HepG2 (cell line): ENCODE measurements at regions not wholly inside any gene's neighbourhood (a gene's known extent, or its start where the extent isn't known, plus 50 kb on each side); places are given as distances from the start of the nearest gene placed in this dataset.

Experiments
- CENPBD1 ChIP-seq: sonication (generic); formaldehyde crosslinking; IDR thresholded peaks from 2 replicates; pipeline ENCODE4 v1.8.0; 2022; ENCODE audit warnings: missing genetic modification reagents, low read depth, mild to moderate bottlenecking, borderline replicate concordance
- DPF2 ChIP-seq: sonication (generic); formaldehyde crosslinking; IDR thresholded peaks from 2 replicates; pipeline ENCODE4 v1.4.0; 2020; ENCODE audit warnings: mild to moderate bottlenecking, low read depth, missing genetic modification reagents, borderline replicate concordance
- MIER3 ChIP-seq: IDR thresholded peaks from 2 replicates; pipeline ENCODE4 v1.6.1; 2016; ENCODE audit warnings: missing compliant biosample characterization, borderline replicate concordance
- SNAI1 ChIP-seq: sonication (generic); formaldehyde crosslinking; IDR thresholded peaks from 2 replicates; pipeline ENCODE4 v1.5.0; 2020; ENCODE audit warnings: mild to moderate bottlenecking, missing genetic modification reagents, borderline replicate concordance
- SOX13 ChIP-seq, 3 experiments: fragments of 450-650 bp in 1 of 3; sonication (generic) in 1 of 3; formaldehyde crosslinking in 1 of 3; IDR thresholded peaks in 2 of 3; conservative IDR thresholded peaks in 1 of 3; 2 replicates each; pipeline versions ENCODE4 v1.5.0 to v1.6.1; 2016 to 2020; ENCODE audit warnings: antibody characterized with exemption in 1 of 3, mild to moderate bottlenecking in 1 of 3, missing compliant biosample characterization in 1 of 3, missing genetic modification reagents in 1 of 3, moderate library complexity in 1 of 3
- ZNF264 ChIP-seq: sonication (generic); formaldehyde crosslinking; IDR thresholded peaks from 2 replicates; pipeline ENCODE4 v1.4.0; 2020; ENCODE audit warnings: missing genetic modification reagents
- ZNF552 ChIP-seq: sonication (generic); formaldehyde crosslinking; IDR thresholded peaks from 2 replicates; pipeline ENCODE4 v1.9.0; 2022; ENCODE audit warnings: missing genetic modification reagents, mild to moderate bottlenecking, borderline replicate concordance
- ZNF747 ChIP-seq: sonication (generic); formaldehyde crosslinking; IDR thresholded peaks from 2 replicates; pipeline ENCODE4 v1.8.1; 2023; ENCODE audit warnings: missing genetic modification reagents, mild to moderate bottlenecking, borderline replicate concordance
- TF ChIP-seq, protein P1 (sequence below), 2 experiments: fragments of 450-650 bp in 1 of 2; sonication (generic) in 1 of 2; formaldehyde crosslinking; IDR thresholded peaks; 2 replicates each; pipeline versions ENCODE4 v1.5.0 to v1.8.0; 2020 to 2022; ENCODE audit warnings: mild to moderate bottlenecking in 1 of 2, missing genetic modification reagents in 1 of 2
- TF ChIP-seq, protein P2 (sequence below): sonication (generic); formaldehyde crosslinking; IDR thresholded peaks from 2 replicates; pipeline ENCODE4 v1.4.0; 2020; ENCODE audit warnings: mild to moderate bottlenecking, missing genetic modification reagents

DNA sequence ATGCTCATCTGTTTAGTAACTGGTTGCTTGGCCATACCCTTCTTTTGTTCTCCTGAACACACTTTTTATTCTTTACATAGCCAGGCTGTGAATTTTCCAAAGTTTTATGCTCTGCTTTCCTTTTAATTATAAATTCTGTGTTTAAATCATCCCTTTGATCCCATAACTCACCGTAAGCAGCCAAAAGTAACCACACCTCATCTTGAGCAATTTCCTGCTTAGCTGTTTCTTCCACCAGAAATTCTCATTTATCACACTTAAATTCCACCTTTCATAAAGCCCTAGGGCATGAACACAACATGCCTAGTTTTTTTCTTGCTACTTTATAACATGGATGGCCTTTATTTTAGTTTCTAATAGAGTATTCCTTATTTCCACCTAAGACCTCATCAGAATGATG is 510.7 kb downstream of the C12orf50 start (continued):
- TF ChIP-seq, protein P1, sequence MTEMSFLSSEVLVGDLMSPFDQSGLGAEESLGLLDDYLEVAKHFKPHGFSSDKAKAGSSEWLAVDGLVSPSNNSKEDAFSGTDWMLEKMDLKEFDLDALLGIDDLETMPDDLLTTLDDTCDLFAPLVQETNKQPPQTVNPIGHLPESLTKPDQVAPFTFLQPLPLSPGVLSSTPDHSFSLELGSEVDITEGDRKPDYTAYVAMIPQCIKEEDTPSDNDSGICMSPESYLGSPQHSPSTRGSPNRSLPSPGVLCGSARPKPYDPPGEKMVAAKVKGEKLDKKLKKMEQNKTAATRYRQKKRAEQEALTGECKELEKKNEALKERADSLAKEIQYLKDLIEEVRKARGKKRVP (CRISPR knock-in tag; IDR thresholded peaks at IDR 0.05): no peak
- TF ChIP-seq DPF2 (CRISPR knock-in tag): no peak
- no peak for TF ChIP-seq CENPBD1 (CRISPR knock-in tag)
- TF ChIP-seq ZNF552 (CRISPR knock-in tag): no peak
- no peak for TF ChIP-seq SOX13 (IDR thresholded peaks at IDR 0.05)
- TF ChIP-seq SOX13 (CRISPR knock-in tag; conservative IDR thresholded peaks at IDR 0.05 in 1 of 2, IDR thresholded peaks at IDR 0.05 in 1 of 2): no peak
- no peak for TF ChIP-seq SNAI1 (CRISPR knock-in tag)
- TF ChIP-seq, protein P2, sequence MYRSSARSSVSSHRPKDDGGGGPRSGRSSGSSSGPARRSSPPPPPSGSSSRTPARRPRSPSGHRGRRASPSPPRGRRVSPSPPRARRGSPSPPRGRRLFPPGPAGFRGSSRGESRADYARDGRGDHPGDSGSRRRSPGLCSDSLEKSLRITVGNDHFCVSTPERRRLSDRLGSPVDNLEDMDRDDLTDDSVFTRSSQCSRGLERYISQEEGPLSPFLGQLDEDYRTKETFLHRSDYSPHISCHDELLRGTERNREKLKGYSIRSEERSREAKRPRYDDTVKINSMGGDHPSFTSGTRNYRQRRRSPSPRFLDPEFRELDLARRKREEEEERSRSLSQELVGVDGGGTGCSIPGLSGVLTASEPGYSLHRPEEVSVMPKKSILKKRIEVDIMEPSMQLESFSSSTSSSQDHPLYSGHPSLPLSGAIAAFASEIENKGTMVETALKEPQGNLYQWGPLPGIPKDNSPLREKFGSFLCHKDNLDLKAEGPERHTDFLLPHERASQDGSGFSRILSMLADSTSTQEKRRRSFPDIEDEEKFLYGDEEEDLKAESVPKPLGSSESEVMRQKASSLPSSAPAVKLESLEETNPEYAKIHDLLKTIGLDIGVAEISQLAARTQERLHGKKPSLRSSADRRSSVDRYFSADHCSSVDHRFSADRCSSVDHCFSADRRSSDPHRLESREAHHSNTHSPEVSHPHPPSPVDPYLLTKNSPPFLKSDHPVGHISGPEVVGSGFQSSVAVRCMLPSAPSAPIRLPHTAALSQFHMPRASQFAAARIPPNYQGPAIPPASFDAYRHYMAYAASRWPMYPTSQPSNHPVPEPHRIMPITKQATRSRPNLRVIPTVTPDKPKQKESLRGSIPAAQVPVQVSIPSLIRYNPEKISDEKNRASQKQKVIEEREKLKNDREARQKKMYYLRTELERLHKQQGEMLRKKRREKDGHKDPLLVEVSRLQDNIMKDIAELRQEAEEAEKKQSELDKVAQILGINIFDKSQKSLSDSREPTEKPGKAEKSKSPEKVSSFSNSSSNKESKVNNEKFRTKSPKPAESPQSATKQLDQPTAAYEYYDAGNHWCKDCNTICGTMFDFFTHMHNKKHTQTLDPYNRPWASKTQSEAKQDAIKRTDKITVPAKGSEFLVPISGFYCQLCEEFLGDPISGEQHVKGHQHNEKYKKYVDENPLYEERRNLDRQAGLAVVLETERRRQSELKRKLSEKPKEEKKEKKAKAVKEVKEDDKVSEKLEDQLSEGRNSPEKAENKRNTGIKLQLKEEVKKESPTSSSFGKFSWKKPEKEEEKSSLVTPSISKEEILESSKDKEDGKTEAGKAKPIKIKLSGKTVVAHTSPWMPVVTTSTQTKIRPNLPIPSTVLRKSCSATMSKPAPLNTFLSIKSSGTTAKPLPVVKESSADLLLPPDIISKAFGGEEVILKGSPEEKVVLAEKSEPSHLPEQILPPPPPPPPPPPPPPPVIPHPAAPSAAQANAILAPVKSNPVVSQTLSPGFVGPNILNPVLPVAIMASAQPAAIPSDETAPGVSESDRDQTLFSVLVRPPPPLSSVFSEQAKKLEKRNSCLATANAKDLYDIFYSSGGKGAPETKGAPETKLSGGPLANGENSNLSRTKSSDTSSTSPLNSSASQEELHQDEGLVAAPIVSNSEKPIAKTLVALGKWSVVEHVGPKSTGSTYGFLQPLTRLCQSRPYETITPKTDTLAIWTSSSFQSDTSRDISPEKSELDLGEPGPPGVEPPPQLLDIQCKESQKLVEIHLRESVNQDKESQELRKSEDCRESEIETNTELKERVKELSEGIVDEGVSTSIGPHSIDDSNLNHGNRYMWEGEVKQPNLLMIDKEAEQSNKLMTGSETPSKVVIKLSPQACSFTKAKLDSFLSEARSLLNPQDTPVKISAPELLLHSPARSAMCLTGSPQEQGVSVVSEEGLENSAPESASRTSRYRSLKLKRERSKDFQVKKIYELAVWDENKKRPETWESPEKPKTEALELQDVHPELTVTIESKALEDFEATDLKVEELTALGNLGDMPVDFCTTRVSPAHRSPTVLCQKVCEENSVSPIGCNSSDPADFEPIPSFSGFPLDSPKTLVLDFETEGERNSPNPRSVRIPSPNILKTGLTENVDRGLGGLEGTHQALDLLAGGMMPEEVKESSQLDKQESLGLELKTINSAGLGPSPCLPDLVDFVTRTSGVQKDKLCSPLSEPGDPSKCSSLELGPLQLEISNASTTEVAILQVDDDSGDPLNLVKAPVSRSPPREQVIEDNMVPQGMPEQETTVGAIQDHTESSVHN (CRISPR knock-in tag): no peak
- no peak for TF ChIP-seq MIER3
- no peak for TF ChIP-seq ZNF747 (CRISPR knock-in tag)
- TF ChIP-seq ZNF264: no peak
